Vagina (tissue), 2 donors: ENCODE measurements at regions not wholly inside any gene's neighbourhood (a gene's known extent, or its start where the extent isn't known, plus 50 kb on each side); places are given as distances from the start of the nearest gene placed in this dataset.

Experiments
- POLR2AphosphoS5 ChIP-seq, 2 donors: sonication (generic); formaldehyde crosslinking; IDR thresholded peaks; one replicate each; pipeline ENCODE4 v1.9.0; 2017; ENCODE audit warnings: antibody characterized with exemption in 2 of 2, mild to moderate bottlenecking in 2 of 2, low read depth in 1 of 2; ENCODE audit not compliant: insufficient read depth in 1 of 2
- TF ChIP-seq, protein P1 (sequence below), 3 experiments: fragments of 450-650 bp in 2 of 3; fragments of 200-600 bp in 1 of 3; sonication (generic) in 1 of 3; IDR thresholded peaks; one replicate each; pipeline ENCODE4 v1.5.1; 2017 to 2019; ENCODE audit warnings: antibody characterized with exemption in 3 of 3, mild to moderate bottlenecking in 2 of 3, moderate library complexity in 2 of 3

DNA sequence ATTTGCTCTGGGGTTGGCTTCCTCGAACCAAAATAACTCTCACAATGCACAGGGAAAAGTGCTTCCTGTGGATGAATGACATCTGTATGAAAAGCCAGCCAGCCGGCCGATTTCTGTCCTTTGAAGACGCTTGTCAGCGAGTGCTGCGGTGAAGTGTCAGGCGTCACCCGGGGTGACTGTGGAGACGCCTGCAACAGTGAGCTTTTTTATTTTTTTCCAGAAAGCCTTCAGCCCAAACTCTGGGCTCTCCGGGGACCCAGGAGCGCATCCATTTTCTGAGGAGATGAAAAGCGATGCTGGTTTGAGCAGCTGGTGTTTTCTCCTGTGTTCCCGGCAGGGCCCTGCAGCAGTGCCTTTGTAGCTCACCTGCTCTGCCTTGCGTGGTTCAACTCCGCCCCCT lies 147.9 kb upstream of the MYL2 start:
- TF ChIP-seq, protein P1, sequence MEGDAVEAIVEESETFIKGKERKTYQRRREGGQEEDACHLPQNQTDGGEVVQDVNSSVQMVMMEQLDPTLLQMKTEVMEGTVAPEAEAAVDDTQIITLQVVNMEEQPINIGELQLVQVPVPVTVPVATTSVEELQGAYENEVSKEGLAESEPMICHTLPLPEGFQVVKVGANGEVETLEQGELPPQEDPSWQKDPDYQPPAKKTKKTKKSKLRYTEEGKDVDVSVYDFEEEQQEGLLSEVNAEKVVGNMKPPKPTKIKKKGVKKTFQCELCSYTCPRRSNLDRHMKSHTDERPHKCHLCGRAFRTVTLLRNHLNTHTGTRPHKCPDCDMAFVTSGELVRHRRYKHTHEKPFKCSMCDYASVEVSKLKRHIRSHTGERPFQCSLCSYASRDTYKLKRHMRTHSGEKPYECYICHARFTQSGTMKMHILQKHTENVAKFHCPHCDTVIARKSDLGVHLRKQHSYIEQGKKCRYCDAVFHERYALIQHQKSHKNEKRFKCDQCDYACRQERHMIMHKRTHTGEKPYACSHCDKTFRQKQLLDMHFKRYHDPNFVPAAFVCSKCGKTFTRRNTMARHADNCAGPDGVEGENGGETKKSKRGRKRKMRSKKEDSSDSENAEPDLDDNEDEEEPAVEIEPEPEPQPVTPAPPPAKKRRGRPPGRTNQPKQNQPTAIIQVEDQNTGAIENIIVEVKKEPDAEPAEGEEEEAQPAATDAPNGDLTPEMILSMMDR (IDR thresholded peaks at IDR 0.05): no peak
- TF ChIP-seq POLR2AphosphoS5 (IDR thresholded peaks at IDR 0.05; ENCODE audit: insufficient read depth in 1 of 2, low read depth in 1 of 2): no peak
